IMR-90 (cell line): ENCODE measurements at regions not wholly inside any gene's neighbourhood (a gene's known extent, or its start where the extent isn't known, plus 50 kb on each side); places are given as distances from the start of the nearest gene placed in this dataset.

Source experiments
- ATAC-seq: fragments of 200-7000 bp; cut with Tn5 transposase; 2 replicates; pipeline ENCODE4 v1.9.1; 2020; ENCODE audit warnings: low read depth, mild to moderate bottlenecking, moderate library complexity
- BruUV-seq: library from RNA; stranded (reverse); fragments of 400-500 nt; replicated peaks from 2 replicates; lab custom pipeline; 2021; lab: Mats Ljungman, UMichigan
- CTCF ChIA-PET: fragments of 300-600 bp; formaldehyde crosslinking; extraction: SDS; loops from one replicate; lab custom pipeline; 2021; ENCODE audit warnings: antibody characterized with exemption; lab: Yijun Ruan, JAX
- POLR2A ChIA-PET: fragments of 300-600 bp; sonication (Branson Sonifier 250); formaldehyde crosslinking; loops from one replicate; lab custom pipeline; 2022; ENCODE audit warnings: antibody characterized with exemption; ENCODE audit not compliant: unreplicated experiment; lab: Charles Lee
- DNase-seq: peaks from one replicate; pipeline ENCODE4 v3.0.0; 2013
- H2AFZ ChIP-seq: replicated peaks from 2 replicates; pipeline ENCODE3; 2013; ENCODE audit warnings: low read length, mild to moderate bottlenecking; ENCODE audit not compliant: poor library complexity
- H2AK5ac ChIP-seq: 2 replicates; pipeline ENCODE4 v1.6.1; 2013; ENCODE audit warnings: low read depth, low read length, inconsistent platforms
- H2AK9ac ChIP-seq: replicated peaks from 2 replicates; pipeline ENCODE3; 2013; ENCODE audit warnings: mild to moderate bottlenecking, low read depth, low read length, moderate library complexity; ENCODE audit not compliant: poor library complexity
- H2BK120ac ChIP-seq: 2 replicates; pipeline ENCODE4 v1.6.1; 2013; ENCODE audit warnings: low read depth, low read length, inconsistent platforms
- H2BK15ac ChIP-seq: 3 replicates; pipeline ENCODE4 v1.6.1; 2013; ENCODE audit warnings: low read depth, low read length, inconsistent platforms
- H2BK20ac ChIP-seq: 2 replicates; pipeline ENCODE4 v1.6.1; 2013; ENCODE audit warnings: low read depth, mild to moderate bottlenecking, inconsistent platforms, low read length, moderate library complexity
- H2BK5ac ChIP-seq: 2 replicates; pipeline ENCODE4 v1.6.1; 2013; ENCODE audit warnings: mild to moderate bottlenecking, low read depth, low read length, inconsistent platforms; ENCODE audit not compliant: poor library complexity, severe bottlenecking
- H3K14ac ChIP-seq: replicated peaks from 2 replicates; pipeline ENCODE4 v1.6.1; 2013; ENCODE audit warnings: low read depth, low read length, inconsistent platforms
- H3K18ac ChIP-seq: 2 replicates; pipeline ENCODE4 v1.6.1; 2013; ENCODE audit warnings: low read depth, low read length, control low read depth
- H3K23ac ChIP-seq: 2 replicates; pipeline ENCODE4 v1.6.1; 2013; ENCODE audit warnings: low read depth, low read length, inconsistent platforms
- H3K27ac ChIP-seq: 2 replicates; pipeline ENCODE4 v1.5.1; 2013; ENCODE audit warnings: mild to moderate bottlenecking, control low read depth, low read length; ENCODE audit not compliant: insufficient read depth
- H3K27me3 ChIP-seq: 2 replicates; pipeline ENCODE4 v1.6.1; 2013; ENCODE audit warnings: low read length; ENCODE audit not compliant: control insufficient read depth, insufficient read depth
- H3K36me3 ChIP-seq: 2 replicates; pipeline ENCODE4 v1.6.1; 2013; ENCODE audit warnings: low read length, mixed read lengths; ENCODE audit not compliant: control insufficient read depth, insufficient read depth
- H3K4ac ChIP-seq: 2 replicates; pipeline ENCODE4 v1.6.1; 2013; ENCODE audit warnings: low read depth, low read length, inconsistent platforms
- H3K4me1 ChIP-seq: 2 replicates; pipeline ENCODE4 v1.6.1; 2013; ENCODE audit warnings: low read length, mixed read lengths; ENCODE audit not compliant: control insufficient read depth, insufficient read depth
- H3K4me2 ChIP-seq: 2 replicates; pipeline ENCODE4 v1.6.1; 2013; ENCODE audit warnings: low read depth, mild to moderate bottlenecking, control low read depth, low read length, moderate library complexity
- H3K4me3 ChIP-seq: 2 replicates; pipeline ENCODE4 v1.5.1; 2013; ENCODE audit warnings: low read depth, mild to moderate bottlenecking, control low read depth, low read length, moderate library complexity; ENCODE audit not compliant: insufficient read depth
- H3K56ac ChIP-seq: 2 replicates; pipeline ENCODE4 v1.6.1; 2013; ENCODE audit warnings: low read length, inconsistent platforms; ENCODE audit not compliant: insufficient read depth; ENCODE audit errors: extremely low read depth
- H3K79me1 ChIP-seq, 2 experiments: 2 replicates each; pipeline ENCODE4 v1.6.1; 2013; ENCODE audit warnings: low read length in 2 of 2, inconsistent platforms in 1 of 2, low read depth in 1 of 2
- H3K9ac ChIP-seq: 2 replicates; pipeline ENCODE4 v1.6.1; 2013; ENCODE audit warnings: low read depth, low read length, control low read depth
- H3K9me1 ChIP-seq: 2 replicates; pipeline ENCODE4 v1.6.1; 2013; ENCODE audit warnings: low read length, inconsistent platforms; ENCODE audit not compliant: insufficient read depth
- H3K9me3 ChIP-seq: 2 replicates; pipeline ENCODE4 v1.6.1; 2013; ENCODE audit warnings: low read length; ENCODE audit not compliant: control insufficient read depth, insufficient read depth
- H4K20me1 ChIP-seq: 2 replicates; pipeline ENCODE4 v1.6.1; 2013; ENCODE audit warnings: low read length, inconsistent platforms; ENCODE audit not compliant: insufficient read depth
- H4K5ac ChIP-seq: 2 replicates; pipeline ENCODE4 v1.6.1; 2013; ENCODE audit warnings: mild to moderate bottlenecking, low read depth, low read length, control low read depth
- H4K8ac ChIP-seq, 2 experiments: 2 replicates each; pipeline ENCODE4 v1.6.1; 2013; ENCODE audit warnings: low read depth in 2 of 2, low read length in 2 of 2, control low read depth in 1 of 2, inconsistent platforms in 1 of 2
- H4K91ac ChIP-seq: 2 replicates; pipeline ENCODE4 v1.6.1; 2013; ENCODE audit warnings: low read depth, low read length, inconsistent platforms; ENCODE audit not compliant: insufficient read depth
- CHD1 ChIP-seq: IDR thresholded peaks from 2 replicates; pipeline ENCODE4 v1.6.1; 2012; ENCODE audit warnings: low read depth, low read length, improper control_type of control experiment
- USF2 ChIP-seq: fragments of 150-350 bp; IDR thresholded peaks from 2 replicates; pipeline ENCODE4 v1.6.1; 2017; ENCODE audit warnings: mild to moderate bottlenecking, antibody characterized with exemption, low read length, low read depth
- WGBS, 2 experiments: methylation state at CpG; one replicate each; pipeline versions ENCODE4 v1.1.5 to v1.1.7; 2013; ENCODE audit warnings: missing lambda C conversion rate in 2 of 2; ENCODE audit not compliant: insufficient read length in 1 of 2; ENCODE audit errors: extremely low coverage in 2 of 2; 5-methylcytosine and 5-hydroxymethylcytosine counted together
- dilution Hi-C: fragments of 300-500 bp; cut with HindIII; formaldehyde crosslinking; loops from one replicate; pipeline ENCODE4 v1.14.3; 2018; ENCODE audit warnings: low sequenced_read_pairs; ENCODE audit not compliant: unreplicated experiment
- in situ Hi-C: fragments of 300-500 bp; cut with MboI; formaldehyde crosslinking; loops from 3 replicates; pipeline ENCODE4 v1.14.3; 2019; ENCODE audit warnings: low sequenced_read_pairs, inconsistent platforms, mixed read lengths
- intact Hi-C: fragments of 100-400 bp; cut with micrococcal nuclease; formaldehyde crosslinking; loops from 2 replicates; pipeline ENCODE4 v1.10.0; 2022

DNA sequence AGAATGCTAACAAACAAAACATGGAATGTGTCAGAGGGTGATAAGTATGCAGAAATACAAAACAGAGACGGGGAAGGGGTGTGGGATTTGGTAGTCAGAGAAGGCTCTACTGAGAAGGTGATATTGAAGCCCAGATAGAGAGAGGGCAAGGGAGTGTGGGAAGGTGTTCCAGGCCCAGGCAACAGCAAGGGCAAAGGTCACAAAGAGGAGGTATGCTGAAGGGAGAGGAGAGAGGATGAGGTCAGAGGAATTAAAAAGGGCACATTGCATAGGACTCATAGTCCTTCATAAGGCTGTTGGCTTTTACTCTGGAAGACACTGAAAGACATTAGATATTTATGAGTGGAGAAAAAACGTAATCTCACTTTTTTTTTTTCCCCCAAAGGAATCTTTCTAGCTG lies 82.6 kb upstream of the TNIP3 start:
- Histone ChIP-seq H2AK5ac (no peak overlapping the region), H3K36me3 (no peaks in the 10 kb centered on the region), H3K14ac (no peak overlapping the region), H4K20me1 (no peaks in the 10 kb centered on the region), H3K27me3 (no peaks in the 10 kb centered on the region), H2BK15ac (no peak overlapping the region), H3K27ac (no peak overlapping the region), H3K79me1 (no peaks in the 10 kb centered on the region), H4K5ac (no peak overlapping the region), H3K4me3 (no peak overlapping the region), H2BK5ac (no peak overlapping the region), H2BK120ac (no peak overlapping the region), H3K9me1 (no peaks in the 10 kb centered on the region), H3K9ac (no peak overlapping the region), H2AK9ac (no peak overlapping the region), H2BK20ac (no peak overlapping the region), H3K23ac (no peak overlapping the region), H4K8ac (no peak overlapping the region), H3K9me3 (no peaks in the 10 kb centered on the region), H4K91ac (no peak overlapping the region), H3K4ac (no peak overlapping the region), H3K4me1 (no peaks in the 10 kb centered on the region), H3K4me2 (no peak overlapping the region), H3K18ac (no peak overlapping the region), H3K56ac (no peak overlapping the region), H2AFZ (peak overlapping the region; percentile 37)
- TF ChIP-seq CHD1, result no peak
- no peak for TF ChIP-seq USF2
- in situ Hi-C loops, result no loop called here
- DNase-seq (no peak), ATAC-seq (no peak)
- 0% methylated on average over 1 of the region's 2 CpGs; no CpG with 5 or more reads in 1 of the 2 experiments for WGBS, 2 experiments
- no TSS peak for BruUV-seq
- CTCF ChIA-PET, result no interaction called here
- dilution Hi-C loops, result no loop called here
- intact Hi-C loops, result no loop called here
- POLR2A ChIA-PET, result no interaction called here
